NB4 (cell line): ENCODE measurements at regions not wholly inside any gene's neighbourhood (a gene's known extent, or its start where the extent isn't known, plus 50 kb on each side); places are given as distances from the start of the nearest gene placed in this dataset.
"Not testable (repeated sequence)": the region's sequence is repeated elsewhere in the genome, so short reads cannot be mapped to it uniquely, and the experiment has no call there.

Experiments used
- DNase-seq: peaks from one replicate; pipeline ENCODE4 v3.0.0; 2010; ENCODE audit warnings: low read depth
- H3K4me3 ChIP-seq: one replicate; pipeline ENCODE4 v1.5.1; 2011; ENCODE audit warnings: mild to moderate bottlenecking, low read depth, low read length, moderate library complexity
- MYC ChIP-seq: IDR thresholded peaks from 2 replicates; pipeline ENCODE4 v1.6.1; 2011; ENCODE audit warnings: low read depth, low read length
- POLR2A ChIP-seq: IDR thresholded peaks from 2 replicates; pipeline ENCODE4 v1.6.1; 2011; ENCODE audit warnings: mild to moderate bottlenecking; ENCODE audit not compliant: insufficient read length; ENCODE audit errors: extremely low read depth
- TF ChIP-seq, protein P1 (sequence below): IDR thresholded peaks from one replicate; pipeline ENCODE4 v1.5.1; 2012; ENCODE audit warnings: low read depth, low read length
- TF ChIP-seq, protein P2 (sequence below): IDR thresholded peaks from 2 replicates; pipeline ENCODE4 v1.6.1; 2011; ENCODE audit warnings: low read depth, low read length

DNA sequence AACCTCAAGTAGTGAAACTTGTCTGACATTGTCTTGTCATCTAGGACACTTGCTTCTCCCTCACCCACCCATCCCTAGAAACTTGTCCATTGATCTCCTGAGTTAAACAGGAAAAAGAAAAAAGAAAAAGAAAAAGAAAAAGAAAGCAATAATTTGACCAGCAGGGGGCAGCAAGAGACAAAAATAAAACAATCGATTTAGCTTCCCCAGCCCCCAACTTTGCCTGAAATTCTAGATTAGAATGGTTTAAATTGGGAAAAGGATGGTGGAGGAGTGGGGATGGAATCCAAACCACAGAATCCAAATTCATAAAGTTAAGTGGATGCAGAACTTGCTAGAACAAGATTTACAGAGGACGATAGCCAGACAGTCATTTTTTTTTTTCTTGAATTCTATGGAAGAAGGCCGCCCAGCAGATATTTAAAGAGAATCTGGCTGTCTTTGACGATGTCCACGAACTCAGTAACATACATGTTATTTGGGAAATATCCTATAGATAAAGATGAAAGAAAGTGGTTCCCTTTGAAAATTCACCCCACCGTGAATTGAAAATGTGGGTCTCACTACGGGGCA lies 282.9 kb downstream of the USP46 start:
- no peak overlapping the region for H3K4me3 ChIP-seq
- DNase-seq: peak; percentile 51
- TF ChIP-seq MYC: no peak
- TF ChIP-seq, protein P1, sequence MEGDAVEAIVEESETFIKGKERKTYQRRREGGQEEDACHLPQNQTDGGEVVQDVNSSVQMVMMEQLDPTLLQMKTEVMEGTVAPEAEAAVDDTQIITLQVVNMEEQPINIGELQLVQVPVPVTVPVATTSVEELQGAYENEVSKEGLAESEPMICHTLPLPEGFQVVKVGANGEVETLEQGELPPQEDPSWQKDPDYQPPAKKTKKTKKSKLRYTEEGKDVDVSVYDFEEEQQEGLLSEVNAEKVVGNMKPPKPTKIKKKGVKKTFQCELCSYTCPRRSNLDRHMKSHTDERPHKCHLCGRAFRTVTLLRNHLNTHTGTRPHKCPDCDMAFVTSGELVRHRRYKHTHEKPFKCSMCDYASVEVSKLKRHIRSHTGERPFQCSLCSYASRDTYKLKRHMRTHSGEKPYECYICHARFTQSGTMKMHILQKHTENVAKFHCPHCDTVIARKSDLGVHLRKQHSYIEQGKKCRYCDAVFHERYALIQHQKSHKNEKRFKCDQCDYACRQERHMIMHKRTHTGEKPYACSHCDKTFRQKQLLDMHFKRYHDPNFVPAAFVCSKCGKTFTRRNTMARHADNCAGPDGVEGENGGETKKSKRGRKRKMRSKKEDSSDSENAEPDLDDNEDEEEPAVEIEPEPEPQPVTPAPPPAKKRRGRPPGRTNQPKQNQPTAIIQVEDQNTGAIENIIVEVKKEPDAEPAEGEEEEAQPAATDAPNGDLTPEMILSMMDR: peak; percentile 28

DNA sequence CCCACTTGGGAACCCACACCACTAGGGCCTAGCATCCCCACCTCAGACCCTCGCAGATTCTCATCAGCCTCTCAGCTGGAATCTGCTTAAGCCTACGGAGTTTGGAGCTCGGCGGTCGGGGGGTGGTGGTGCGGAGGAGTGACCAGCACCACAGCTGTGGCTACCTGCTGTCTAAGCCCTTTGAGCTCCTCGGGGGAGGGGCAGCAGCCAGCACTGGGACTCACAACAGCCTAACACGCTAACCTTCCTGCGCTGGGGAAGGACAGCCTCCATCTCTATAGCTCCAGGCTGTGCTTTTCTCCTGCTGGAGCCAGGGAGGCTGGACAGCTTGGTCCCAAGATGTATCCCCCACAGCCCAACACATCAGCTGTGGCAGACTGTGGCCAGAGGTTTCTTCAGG lies 281.5 kb downstream of the USP46 start:
- TF ChIP-seq, protein P1: no peak
- TF ChIP-seq MYC: no peak
- TF ChIP-seq, protein P2, sequence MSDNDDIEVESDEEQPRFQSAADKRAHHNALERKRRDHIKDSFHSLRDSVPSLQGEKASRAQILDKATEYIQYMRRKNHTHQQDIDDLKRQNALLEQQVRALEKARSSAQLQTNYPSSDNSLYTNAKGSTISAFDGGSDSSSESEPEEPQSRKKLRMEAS: no peak
- TF ChIP-seq POLR2A: no peak
- H3K4me3 ChIP-seq: no peak overlapping the region
- no peak for DNase-seq

DNA sequence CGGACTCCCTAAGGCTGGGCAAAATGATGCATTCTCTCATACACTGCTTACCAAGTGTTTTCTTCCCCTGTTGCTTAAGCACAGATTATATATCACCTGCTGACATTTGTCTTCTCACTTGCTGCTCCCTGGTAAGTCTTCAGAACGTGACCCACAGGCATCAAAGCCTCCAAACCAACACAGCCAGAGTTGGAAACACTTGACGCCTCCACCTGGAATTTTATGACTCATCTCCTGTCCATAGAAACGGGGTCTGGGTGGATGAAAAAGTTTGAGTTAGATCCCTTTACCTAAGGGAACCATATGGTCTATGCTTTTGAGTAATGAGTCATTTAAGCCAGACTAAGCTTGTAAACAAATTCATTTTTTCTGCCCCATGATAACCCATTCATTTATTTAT lies 251.6 kb downstream of the USP46 start:
- no peak overlapping the region for H3K4me3 ChIP-seq
- TF ChIP-seq MYC: no peak
- no peak for TF ChIP-seq POLR2A
- TF ChIP-seq, protein P1: no peak
- TF ChIP-seq, protein P2: no peak
- no peak for DNase-seq

DNA sequence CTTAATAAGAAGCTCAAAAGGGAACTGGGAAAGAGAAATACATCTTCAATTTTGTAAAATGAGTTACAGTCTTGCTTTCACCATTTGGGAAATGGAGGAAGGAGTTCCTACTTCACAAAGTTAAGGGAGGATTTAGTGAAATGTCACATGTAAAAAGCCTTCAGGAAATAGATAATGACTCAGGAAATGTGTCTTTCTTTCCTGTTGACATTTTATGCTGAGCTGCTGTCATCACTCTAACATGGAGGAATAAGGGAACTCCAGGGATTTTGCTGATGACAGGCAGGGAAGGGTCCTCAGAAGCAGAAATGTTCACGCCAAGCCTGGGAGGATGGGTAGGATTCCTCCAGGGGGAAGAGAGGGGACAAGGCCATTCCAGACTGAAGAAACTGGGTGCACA lies 251.1 kb downstream of the USP46 start:
- H3K4me3 ChIP-seq: no peak overlapping the region
- no peak for DNase-seq
- TF ChIP-seq POLR2A (no peak), MYC (no peak)
- TF ChIP-seq, protein P2: no peak
- TF ChIP-seq, protein P1: no peak

DNA sequence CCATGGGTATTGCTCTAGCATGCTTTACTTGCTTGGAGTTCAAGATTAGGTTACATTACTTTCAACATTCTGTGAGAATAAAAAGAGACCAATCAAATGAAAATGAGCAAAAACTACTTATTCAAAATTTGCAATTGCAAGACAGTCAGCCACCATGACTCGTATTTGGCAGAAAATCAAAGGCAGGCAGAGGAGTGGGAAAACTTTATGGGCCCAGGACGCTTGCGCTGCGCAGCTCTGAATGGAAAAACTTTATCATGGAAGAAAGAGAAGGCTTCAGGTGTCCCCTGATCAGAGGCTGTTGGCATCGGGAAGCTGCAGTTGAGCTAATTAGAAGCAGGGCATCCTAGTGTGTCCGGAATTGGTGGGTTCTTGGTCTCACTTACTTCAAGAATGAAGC lies 250.6 kb downstream of the USP46 start:
- no peak for DNase-seq
- no peak for TF ChIP-seq MYC
- TF ChIP-seq POLR2A: no peak
- TF ChIP-seq, protein P1: no peak
- TF ChIP-seq, protein P2: no peak
- H3K4me3 ChIP-seq: no peak overlapping the region

DNA sequence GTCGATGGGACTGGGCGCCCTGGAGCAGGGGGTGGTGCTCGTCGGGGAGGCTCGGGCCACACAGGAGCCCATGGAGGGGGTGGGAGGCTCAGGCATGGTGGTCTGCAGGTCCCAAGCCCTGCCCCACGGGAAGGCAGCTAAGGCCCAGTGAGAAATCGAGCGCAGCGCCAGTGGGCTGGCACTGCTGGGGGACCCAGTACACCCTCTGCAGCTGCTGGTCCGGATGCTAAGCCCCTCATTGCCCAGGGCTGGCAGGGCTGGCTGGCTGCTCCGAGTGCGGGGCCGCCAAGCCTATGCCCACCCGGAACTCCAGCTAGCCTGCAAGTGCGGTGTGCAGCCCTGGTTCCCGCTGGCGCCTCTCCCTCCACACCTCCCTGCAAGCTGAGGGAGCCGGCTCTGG lies 249.3 kb downstream of the USP46 start:
- not testable (repeated sequence) for DNase-seq, H3K4me3 ChIP-seq

DNA sequence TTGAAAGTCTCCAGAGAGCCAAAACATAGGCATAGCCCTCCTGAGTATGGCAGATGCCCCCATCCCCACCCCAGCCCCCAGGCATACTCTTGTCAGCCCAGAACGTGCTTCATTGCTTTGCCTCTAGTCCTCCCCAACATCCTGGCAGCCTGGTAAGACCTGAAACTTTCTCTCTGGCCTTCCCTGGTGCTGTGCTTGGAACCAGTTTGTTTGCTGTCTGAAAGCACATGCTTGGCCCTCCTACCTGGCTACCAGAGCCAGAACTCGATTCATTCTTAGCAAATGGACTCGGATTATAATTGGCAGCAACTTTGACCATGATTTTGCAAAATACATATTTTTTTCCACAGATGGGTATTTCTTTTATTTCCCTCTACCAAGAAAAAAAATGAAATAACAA lies 248.1 kb downstream of the USP46 start:
- H3K4me3 ChIP-seq: no peak overlapping the region
- TF ChIP-seq MYC: no peak
- TF ChIP-seq POLR2A: no peak
- TF ChIP-seq, protein P2: no peak
- TF ChIP-seq, protein P1: no peak
- DNase-seq: no peak
